Retinal pigment epithelial cell (primary cell): ENCODE measurements at regions not wholly inside any gene's neighbourhood (a gene's known extent, or its start where the extent isn't known, plus 50 kb on each side); places are given as distances from the start of the nearest gene placed in this dataset.

Experiments used
- DNase-seq: peaks from one replicate; pipeline ENCODE4 v3.0.0-alpha.2; 2010; ENCODE audit warnings: low read depth
- H3K4me3 ChIP-seq: 2 replicates; pipeline ENCODE4 v1.5.1; 2011; ENCODE audit warnings: mild to moderate bottlenecking, low read length, control low read depth, moderate library complexity
- TF ChIP-seq, protein P1 (sequence below): conservative IDR thresholded peaks from 2 replicates; pipeline ENCODE4 v1.5.1; 2011; ENCODE audit warnings: low read depth, low read length, control low read depth, inconsistent platforms

DNA sequence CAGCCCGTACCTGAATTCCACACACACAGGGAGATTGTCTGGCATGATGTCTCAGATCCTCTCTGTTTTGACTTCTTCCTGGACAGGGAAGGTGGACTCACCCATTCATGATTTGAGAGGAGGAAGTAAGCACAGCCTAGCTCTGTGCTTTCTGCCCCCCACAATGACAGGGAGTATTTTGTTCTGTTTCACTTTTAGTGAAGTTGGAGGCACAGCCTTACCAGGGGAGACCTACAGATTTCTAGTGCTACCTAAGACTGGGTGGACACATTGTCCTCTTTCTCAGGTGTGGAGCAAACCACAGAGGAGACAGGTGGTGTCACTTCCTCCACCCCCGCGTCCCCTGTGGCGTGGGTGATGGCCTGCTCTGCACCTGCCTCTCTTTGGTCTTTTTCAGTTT is 408.6 kb upstream of the PFKP start:
- H3K4me3 ChIP-seq = no peak overlapping the region
- TF ChIP-seq, protein P1, sequence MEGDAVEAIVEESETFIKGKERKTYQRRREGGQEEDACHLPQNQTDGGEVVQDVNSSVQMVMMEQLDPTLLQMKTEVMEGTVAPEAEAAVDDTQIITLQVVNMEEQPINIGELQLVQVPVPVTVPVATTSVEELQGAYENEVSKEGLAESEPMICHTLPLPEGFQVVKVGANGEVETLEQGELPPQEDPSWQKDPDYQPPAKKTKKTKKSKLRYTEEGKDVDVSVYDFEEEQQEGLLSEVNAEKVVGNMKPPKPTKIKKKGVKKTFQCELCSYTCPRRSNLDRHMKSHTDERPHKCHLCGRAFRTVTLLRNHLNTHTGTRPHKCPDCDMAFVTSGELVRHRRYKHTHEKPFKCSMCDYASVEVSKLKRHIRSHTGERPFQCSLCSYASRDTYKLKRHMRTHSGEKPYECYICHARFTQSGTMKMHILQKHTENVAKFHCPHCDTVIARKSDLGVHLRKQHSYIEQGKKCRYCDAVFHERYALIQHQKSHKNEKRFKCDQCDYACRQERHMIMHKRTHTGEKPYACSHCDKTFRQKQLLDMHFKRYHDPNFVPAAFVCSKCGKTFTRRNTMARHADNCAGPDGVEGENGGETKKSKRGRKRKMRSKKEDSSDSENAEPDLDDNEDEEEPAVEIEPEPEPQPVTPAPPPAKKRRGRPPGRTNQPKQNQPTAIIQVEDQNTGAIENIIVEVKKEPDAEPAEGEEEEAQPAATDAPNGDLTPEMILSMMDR = no peak
- no peak for DNase-seq

DNA sequence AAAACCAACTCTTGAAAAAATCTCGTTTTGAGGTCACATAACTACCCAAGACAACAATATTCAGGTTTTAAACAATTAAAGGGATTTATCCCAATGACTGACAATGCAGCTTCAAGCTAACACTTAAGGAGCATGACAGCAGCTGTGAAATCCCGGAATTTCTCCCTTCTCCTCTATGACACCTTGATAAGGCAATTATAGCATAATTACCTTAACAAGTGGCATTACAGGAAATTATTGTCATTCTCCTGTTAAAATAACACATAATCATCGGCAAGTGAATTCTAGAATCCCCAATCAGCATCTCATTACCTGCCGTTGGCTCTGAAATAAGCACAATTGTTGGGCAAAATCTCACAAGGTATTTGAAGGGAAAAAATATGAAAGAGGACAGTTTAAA is 417.0 kb upstream of the PFKP start:
- no peak overlapping the region for H3K4me3 ChIP-seq
- TF ChIP-seq, protein P1 = no peak
- DNase-seq = no peak

DNA sequence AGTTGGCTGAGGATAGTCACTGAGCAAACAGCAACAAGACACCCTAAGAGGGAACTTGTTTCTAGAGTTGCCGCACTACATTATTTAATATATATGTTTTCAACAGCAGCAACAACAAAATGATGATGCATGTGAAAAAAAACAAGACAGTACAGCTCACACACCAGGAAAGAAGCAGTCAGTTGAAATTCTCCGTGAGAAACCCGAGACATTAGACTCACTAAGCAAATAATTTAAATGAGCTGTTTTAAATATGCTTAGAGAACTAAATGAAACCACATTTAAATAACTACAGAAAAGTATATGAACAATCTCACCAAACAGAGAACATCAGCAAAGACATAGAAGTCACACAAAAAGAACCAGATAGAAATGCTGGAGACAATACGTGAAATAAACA is 426.3 kb upstream of the PFKP start:
- H3K4me3 ChIP-seq = no peak overlapping the region
- no peak for DNase-seq
- TF ChIP-seq, protein P1 = no peak

DNA sequence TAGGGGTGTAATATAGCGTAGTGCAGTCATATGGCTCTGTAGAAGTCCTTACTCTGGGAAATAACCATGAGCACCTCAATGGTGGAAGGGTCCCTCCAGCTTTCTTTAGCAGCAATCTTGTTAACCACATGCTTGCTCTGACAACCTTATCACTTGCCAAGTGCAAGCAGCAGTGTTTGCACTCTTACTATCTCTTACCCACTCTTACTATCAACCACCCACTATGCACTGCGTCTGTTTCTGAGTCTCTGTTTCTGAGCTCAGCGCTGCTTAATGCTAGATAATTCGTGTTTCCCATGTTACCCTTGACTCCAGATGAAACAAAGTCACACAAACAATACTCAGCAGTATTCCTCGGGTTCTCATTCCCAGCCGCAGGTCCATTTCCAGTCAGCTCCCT is 433.7 kb upstream of the PFKP start:
- DNase-seq = no peak
- H3K4me3 ChIP-seq = no peak overlapping the region
- TF ChIP-seq, protein P1 = no peak

DNA sequence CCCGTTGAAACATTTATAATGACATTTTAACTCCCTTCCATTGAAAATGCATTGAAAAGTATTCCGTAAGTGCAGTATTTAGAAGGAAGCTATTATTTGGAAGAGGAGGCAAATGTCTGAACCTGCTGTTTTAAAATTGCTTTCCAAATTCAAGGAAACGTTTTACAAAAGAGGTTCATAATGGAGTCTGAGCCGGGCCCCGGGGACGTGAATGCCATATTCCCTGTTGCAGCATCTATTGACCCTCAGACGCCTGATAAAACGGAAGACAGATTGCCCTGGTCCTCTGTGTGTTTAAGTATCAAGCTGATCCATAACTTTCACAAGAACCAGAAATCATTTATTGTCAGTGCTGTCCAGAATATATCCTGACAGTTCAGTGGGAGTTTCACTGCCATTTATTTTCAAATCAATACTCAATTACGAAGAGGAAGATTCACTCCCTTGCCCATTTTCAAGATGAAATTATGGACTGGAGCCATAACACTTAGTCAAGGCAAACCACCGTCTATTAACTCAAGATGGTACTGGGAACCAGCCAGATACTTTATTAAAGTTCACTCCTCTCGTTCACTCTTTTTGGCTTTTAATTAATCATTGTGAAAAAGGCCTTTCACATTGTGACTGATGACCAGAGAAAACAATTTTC is 435.7 kb upstream of the PFKP start:
- no peak for DNase-seq
- TF ChIP-seq, protein P1 = no peak
- no peak overlapping the region for H3K4me3 ChIP-seq

DNA sequence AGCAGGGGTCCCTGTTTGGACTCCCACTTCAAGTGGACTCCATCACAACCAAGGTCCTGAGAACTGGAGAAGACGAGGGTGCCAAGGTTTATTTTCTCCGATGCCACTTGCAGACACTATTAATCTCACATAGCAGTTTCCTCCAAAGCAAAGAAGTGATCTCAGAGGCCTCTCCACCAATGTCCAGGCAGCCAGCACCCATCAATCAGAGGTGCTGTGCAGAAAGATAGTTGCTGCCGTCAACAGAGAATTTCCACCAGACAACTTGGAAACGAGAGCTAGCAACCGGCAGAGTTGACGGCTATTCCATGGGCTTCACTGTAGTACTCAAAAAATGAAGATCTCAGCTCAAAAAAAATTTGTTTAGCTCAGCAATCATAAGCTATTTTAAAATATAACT is 438.6 kb upstream of the PFKP start:
- DNase-seq = no peak
- TF ChIP-seq, protein P1 = no peak
- H3K4me3 ChIP-seq = no peak overlapping the region

DNA sequence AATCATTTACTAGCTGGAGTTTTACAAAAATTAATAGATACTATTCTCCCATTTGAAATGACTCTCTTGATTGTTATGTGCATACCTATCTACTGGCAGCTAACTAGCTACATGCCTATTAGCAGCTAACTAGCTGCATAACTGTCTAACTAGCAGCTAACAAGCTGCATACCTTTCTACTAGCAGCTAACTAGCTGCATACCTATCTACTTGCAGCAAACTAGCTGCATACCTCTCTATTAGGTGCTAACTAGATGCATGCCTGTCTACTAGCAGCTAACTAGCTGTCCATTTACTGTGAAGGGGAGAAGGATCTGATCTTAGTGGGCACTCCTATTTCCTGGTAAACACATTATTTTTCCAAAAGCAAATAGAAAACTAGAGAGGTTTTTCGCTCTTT is 439.4 kb upstream of the PFKP start:
- TF ChIP-seq, protein P1 = no peak
- H3K4me3 ChIP-seq = no peak overlapping the region
- DNase-seq = no peak
